Ovary (tissue), 7 donors: ENCODE measurements at regions not wholly inside any gene's neighbourhood (a gene's known extent, or its start where the extent isn't known, plus 50 kb on each side); places are given as distances from the start of the nearest gene placed in this dataset.

Experiments used
- DNase-seq, 5 donors: peaks; one replicate each; pipeline ENCODE4 v3.0.0-alpha.2; 2019 to 2020
- H3K27ac ChIP-seq, 2 donors: fragments of 200-600 bp; one replicate each; pipeline versions ENCODE4 v1.5.1 to v1.8.0; 2019 to 2022
- H3K27me3 ChIP-seq: fragments of 200-600 bp; one replicate; pipeline ENCODE4 v1.8.0; 2022
- H3K36me3 ChIP-seq: fragments of 200-600 bp; sonication (generic); one replicate; pipeline ENCODE4 v1.5.1; 2019
- H3K4me1 ChIP-seq: one replicate; pipeline ENCODE4 v1.8.1; 2013; ENCODE audit warnings: mild to moderate bottlenecking, moderate library complexity; ENCODE audit not compliant: insufficient read depth
- H3K4me3 ChIP-seq: fragments of 200-600 bp; sonication (generic); one replicate; pipeline ENCODE4 v1.5.1; 2017
- H3K9me3 ChIP-seq, 2 donors: fragments of 200-600 bp in 1 of 2; sonication (generic) in 1 of 2; one replicate each; pipeline versions ENCODE4 v1.5.1 to v1.8.1; 2013 to 2019; ENCODE audit warnings: mild to moderate bottlenecking in 1 of 2, moderate library complexity in 1 of 2
- CTCF ChIP-seq, 3 donors: fragments of 450-650 bp in 2 of 3; fragments of 200-600 bp in 1 of 3; IDR thresholded peaks; one replicate each; pipeline versions ENCODE4 v1.5.1 to v1.8.0; 2016 to 2022; ENCODE audit warnings: antibody characterized with exemption in 3 of 3, mild to moderate bottlenecking in 1 of 3
- EP300 ChIP-seq: sonication (generic); formaldehyde crosslinking; IDR thresholded peaks from one replicate; pipeline ENCODE4 v1.6.1; 2017; ENCODE audit warnings: antibody characterized with exemption
- POLR2A ChIP-seq: fragments of 450-650 bp; IDR thresholded peaks from one replicate; pipeline ENCODE4 v1.6.1; 2017; ENCODE audit warnings: antibody characterized with exemption, mild to moderate bottlenecking, moderate library complexity
- WGBS, 3 donors: extraction: QIAGEN DNeasy Blood & Tissue Kit in 1 of 3; methylation state at CpG; one replicate each; pipeline versions ENCODE4 v1.1.5 to v1.1.7; 2013 to 2017; 5-methylcytosine and 5-hydroxymethylcytosine counted together
- intact Hi-C, 4 donors: fragments of 100-400 bp; cut with DNase I; formaldehyde crosslinking; loops; one replicate each; pipeline versions ENCODE4 v1.11.0 to v1.15.1; 2022 to 2023
- donor health status: DM: no; HTN: no; CAD: no; lungs with moderate emphysema.
- donor health status: DM: no; HTN: no; CAD: no.
- donor health status: Bipolar disorder and iron deficiency.
- donor health status: DM: no; HTN: no; CAD: no.
- donor health status: DM: yes; HTN: yes; CAD: no.

- no peaks in the 10 kb centered on the region for H3K27me3 ChIP-seq
- no peaks in the 10 kb centered on the region for H3K9me3 ChIP-seq
- intact Hi-C loops, result no loop called here
- H3K4me3 ChIP-seq, result no peak overlapping the region
- no peak for TF ChIP-seq POLR2A
- no peak for TF ChIP-seq CTCF (IDR thresholded peaks at IDR 0.05)
- no peak for TF ChIP-seq EP300
- no peaks in the 10 kb centered on the region for H3K4me1 ChIP-seq
- DNase-seq, result no peak
- WGBS, 3 donors, result 83 to 91% (median 90%) methylated on average over 4 of the region's 4 CpGs
- H3K36me3 ChIP-seq, result no peaks in the 10 kb centered on the region
- H3K27ac ChIP-seq, result no peak overlapping the region
Measured at GRCh38 chr14:98728024-98728423, 544.0 kb downstream of the BCL11B start.

- intact Hi-C loops, result no loop called here
- TF ChIP-seq POLR2A, result no peak
- no peak for TF ChIP-seq CTCF (IDR thresholded peaks at IDR 0.05)
- TF ChIP-seq EP300, result no peak
- Histone ChIP-seq H3K27me3 (no peaks in the 10 kb centered on the region), H3K27ac (no peak overlapping the region), H3K36me3 (no peaks in the 10 kb centered on the region), H3K4me3 (no peak overlapping the region), H3K9me3 (no peaks in the 10 kb centered on the region), H3K4me1 (no peaks in the 10 kb centered on the region)
- DNase-seq, result no peak
- WGBS, 3 donors, result 73 to 78% (median 74%) methylated on average over 2 of the region's 2 CpGs
Measured at GRCh38 chr14:98728836-98729235, 543.2 kb downstream of the BCL11B start.

- TF ChIP-seq CTCF (IDR thresholded peaks at IDR 0.05) (no peak), POLR2A (no peak), EP300 (no peak)
- no peaks in the 10 kb centered on the region for H3K27me3 ChIP-seq
- no peak for DNase-seq
- H3K36me3 ChIP-seq, result no peaks in the 10 kb centered on the region
- H3K4me3 ChIP-seq, result no peak overlapping the region
- H3K4me1 ChIP-seq, result no peaks in the 10 kb centered on the region
- 87 to 90% (median 88%) methylated on average over 6 of the region's 6 CpGs for WGBS, 3 donors
- intact Hi-C loops, result no loop called here
- no peaks in the 10 kb centered on the region for H3K9me3 ChIP-seq
- H3K27ac ChIP-seq, result no peak overlapping the region
Measured at GRCh38 chr14:98731286-98731685, 540.7 kb downstream of the BCL11B start.

GRCh38 chr14:98731701-98732100 is 540.3 kb downstream of the BCL11B start:
- intact Hi-C loops, result no loop called here
- TF ChIP-seq CTCF (IDR thresholded peaks at IDR 0.05) (no peak), POLR2A (no peak), EP300 (no peak)
- no peak overlapping the region for H3K4me3 ChIP-seq
- no peaks in the 10 kb centered on the region for H3K36me3 ChIP-seq
- 25 to 77% (median 58%) methylated on average over 3 of the region's 3 CpGs for WGBS, 3 donors
- no peaks in the 10 kb centered on the region for H3K27me3 ChIP-seq
- no peaks in the 10 kb centered on the region for H3K4me1 ChIP-seq
- DNase-seq, result no peak
- no peak overlapping the region for H3K27ac ChIP-seq
- no peaks in the 10 kb centered on the region for H3K9me3 ChIP-seq

GRCh38 chr14:98733536-98733935 is 538.5 kb downstream of the BCL11B start:
- TF ChIP-seq POLR2A, result no peak
- no peak for TF ChIP-seq CTCF (IDR thresholded peaks at IDR 0.05)
- no peak for TF ChIP-seq EP300
- no peak for DNase-seq
- no peaks in the 10 kb centered on the region for H3K4me1 ChIP-seq

More at GRCh38 chr14:98733536-98733935, 538.5 kb downstream of the BCL11B start:
- Histone ChIP-seq H3K27ac (no peak overlapping the region), H3K4me3 (no peak overlapping the region), H3K9me3 (no peaks in the 10 kb centered on the region), H3K36me3 (no peaks in the 10 kb centered on the region), H3K27me3 (no peaks in the 10 kb centered on the region)
- 61 to 71% (median 61%) methylated on average over 3 of the region's 3 CpGs for WGBS, 3 donors
- intact Hi-C loops, result no loop called here
